NCI-H526 (cell line): ENCODE measurements at regions not wholly inside any gene's neighbourhood (a gene's known extent, or its start where the extent isn't known, plus 50 kb on each side); places are given as distances from the start of the nearest gene placed in this dataset.

Experiments used
- DNase-seq, 2 experiments: peaks; one replicate each; lab custom pipeline; 2025; lab: John Stamatoyannopoulos, UW

DNA sequence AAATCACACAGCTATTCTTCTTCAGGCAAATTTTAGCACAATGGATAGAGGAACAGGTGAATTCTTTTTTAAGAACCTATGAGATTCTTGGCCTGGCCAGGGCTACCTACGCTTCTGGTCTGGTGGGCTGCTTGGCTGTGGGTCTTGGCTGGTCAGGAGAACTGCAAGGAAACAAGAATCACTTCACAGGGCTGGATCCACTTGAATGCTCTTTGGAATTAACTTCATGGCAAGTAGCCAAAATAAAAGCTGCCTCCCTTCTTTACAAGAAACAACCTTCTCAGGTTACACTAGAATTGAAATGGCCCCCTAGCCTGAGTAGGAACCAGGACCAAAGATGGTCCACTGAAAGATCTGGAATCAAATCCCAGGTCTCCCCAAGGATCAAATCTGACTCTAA is 519.1 kb downstream of the IQCM start:
- no peak for DNase-seq

DNA sequence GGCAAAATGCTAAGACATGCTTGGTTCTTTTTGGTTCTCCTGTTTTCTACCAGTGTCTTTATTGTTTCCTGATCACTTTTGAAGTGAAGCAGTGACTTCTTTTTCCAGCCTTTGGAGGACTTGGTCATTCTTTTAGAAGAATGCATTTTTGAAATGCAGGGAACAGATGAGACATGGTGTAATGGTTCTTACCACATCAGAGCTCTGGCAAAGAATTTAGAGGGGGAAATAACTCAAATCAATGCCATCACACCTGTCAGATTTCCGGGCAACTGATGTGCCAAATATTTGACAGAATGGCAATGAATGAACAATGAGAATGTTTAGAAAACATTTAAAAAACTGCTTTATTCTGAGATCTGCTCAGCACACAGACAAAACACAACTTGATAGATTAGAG is 519.6 kb downstream of the IQCM start:
- DNase-seq = no peak

DNA sequence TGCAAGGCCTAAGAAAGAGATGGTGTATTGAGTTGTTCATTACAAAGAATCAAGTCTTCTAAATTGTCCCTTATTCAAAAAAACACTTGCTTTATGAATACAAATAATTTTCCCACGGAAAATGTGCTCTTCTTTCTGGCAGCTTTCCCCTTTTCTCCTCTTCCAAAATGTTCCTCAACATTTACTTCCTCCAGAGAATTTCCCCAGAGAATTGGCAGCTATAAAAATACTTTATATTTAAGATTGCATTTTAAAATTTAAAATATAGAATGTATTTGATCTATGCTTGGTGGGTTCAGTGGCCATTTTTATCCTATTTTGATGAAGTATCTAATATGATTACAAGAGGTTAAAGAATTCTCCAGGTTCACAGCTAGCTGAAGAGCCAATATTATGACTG is 521.0 kb downstream of the IQCM start:
- no peak for DNase-seq

DNA sequence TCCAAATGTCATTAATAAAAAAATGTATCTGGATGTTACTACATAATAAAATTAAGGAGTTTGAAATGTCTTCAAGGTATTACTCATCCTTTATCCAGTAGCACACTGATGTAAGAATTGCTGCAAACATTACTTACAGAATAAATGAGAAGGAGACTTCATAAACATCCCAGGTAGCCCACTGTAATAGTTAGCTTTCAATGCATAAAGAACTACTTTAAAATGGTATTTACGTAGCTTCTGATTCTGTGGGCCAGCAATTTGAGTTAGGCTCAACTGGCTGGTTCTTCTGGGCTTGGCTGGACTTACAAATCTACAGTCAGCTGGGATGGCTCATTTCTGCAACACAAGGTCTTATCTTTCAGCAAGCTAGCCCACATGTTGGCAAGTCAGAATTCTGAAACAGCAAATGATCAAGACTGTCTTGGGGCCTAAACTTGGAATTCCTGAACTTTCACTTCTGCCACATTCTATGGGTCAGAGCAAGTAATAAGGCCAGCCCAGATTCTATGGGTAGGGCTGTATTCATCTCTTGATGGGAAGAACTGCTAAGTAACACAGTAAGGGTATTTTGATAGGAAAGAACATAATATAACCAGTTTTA is 522.5 kb downstream of the IQCM start:
- no peak for DNase-seq

DNA sequence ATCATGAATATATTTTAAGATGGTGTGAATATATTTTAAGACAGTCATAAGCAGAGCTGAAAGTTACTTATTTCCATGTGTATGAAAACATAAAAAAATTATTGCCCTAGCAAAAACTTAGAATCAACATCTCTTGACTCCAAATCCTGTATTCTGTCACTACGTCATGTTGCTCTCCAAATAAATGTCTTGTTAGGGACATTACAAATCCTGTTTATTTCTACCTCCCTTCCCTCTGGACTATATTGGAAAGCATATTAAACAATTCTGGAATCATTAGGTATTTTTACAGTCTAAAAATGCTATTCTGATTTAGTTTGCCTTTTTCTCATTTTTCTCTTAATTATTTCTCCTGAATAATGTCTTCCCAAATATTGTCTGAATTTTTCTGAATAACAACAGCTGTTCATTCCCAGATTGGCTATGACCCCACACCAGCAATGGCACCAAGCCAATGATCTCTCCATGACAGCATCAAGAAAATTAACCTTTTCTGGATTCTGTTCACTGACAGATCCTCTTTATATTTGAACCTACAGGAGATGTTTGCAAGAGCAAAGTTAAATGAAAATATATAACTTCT is 523.1 kb downstream of the IQCM start:
- DNase-seq = no peak

DNA sequence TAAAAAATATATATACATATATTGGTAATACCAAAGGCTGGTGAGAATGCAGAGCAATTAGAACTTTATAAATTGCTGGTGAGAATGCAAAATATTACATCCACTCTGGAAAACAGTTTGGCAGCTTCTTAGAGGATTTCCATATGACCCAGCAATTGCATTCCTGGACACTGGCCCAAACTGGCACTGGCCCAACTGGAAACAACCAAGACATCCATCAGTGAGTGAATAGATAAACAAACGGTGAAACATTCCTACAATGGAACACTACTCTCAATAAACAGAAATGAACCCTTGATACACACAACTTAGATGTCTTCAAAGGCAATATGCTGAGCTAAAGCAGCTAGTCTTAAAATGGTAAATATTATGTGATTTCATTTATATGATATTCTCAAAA is 524.2 kb downstream of the IQCM start:
- DNase-seq = no peak

DNA sequence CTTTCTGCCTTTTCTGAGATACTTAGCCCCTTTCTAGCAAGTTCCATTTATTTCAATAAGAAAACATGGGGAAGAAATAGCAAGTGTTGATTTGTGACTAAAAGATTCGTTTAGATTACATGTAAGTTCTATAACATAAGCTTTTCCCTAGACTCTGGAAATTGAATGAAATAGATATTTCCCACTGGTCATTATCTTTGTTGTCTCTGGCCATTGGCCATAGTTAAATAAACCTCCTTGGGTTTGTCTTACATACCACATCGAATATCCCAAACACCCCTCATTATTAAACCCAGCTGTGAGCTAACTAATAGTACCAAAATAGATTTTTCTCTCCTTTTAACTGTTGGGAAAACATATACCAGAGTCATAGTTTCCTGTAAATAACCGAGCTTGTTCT is 534.8 kb downstream of the IQCM start:
- no peak for DNase-seq

DNA sequence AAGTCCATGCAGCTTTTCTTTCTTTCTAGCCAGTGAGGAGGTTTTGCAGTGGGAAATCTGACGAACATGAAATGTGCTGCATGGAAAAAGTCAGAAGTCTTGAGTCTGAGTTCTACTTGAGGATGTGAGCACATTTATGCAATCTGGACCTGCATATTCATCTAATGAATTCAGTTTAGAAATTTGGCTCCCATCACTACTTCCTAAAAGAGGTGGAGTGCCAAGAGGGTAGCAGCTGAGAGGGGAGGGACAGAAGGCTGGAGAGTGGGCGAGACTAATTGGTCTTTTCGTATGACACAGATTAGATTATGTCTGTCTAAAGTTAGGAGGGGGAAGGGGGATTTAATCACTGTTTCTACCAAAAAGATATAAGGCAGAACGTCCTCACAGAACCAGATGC is 535.9 kb downstream of the IQCM start:
- no peak for DNase-seq

DNA sequence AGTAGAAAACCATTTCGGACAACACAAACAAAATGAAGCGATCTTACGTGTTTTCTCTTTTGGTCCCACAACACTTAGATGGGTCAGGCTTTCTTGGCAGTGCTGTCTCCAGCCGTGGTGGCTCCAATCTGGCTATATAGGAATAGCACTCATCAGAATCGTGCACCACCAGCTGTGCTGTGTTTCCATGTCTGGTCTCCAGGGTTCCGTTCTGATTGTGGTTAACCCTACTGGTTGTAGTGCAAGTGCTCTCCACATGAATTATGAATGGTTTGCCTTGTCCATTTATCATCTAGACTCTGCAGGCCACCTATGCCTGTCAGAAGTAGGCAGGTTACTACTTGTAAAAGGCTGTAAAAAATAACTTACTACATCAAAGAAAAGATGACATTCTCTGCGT is 536.3 kb downstream of the IQCM start:
- no peak for DNase-seq

DNA sequence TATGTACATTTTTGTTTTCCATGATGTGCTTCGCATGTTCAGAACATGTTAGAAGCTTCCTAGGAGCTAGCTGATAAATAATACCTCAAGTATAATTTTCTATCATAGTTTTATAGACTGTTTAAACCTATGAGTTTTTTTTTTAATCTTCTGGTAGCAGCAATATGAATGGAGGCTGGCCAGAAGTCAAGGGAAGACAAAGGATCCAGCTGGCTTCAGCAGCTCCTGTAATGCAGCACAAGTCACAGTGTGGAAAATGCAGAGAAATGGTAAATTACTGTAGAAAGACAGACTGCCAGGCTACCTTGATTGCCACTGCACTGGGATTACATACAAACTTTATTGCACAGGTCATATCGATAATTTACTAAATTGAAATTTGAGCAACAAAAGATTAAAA is 537.9 kb downstream of the IQCM start:
- no peak for DNase-seq

DNA sequence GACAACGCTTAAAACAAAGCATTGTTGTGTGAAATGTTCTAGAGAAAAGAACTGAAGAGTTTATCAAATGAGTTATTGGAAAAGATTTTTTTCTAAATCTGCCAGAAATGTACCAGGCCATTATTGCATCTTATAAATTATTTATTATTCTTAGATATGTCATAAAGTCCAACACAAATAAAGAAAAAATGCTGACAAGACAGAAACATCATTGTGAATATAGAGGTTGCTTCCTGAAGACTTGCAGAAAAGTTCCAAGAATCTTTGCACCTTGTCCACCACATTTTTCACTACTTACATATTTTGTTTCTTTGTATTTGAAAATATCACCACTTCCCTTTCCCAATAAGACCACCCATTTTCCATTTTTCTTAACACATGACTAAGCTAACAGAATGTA is 545.8 kb downstream of the IQCM start:
- DNase-seq = no peak

DNA sequence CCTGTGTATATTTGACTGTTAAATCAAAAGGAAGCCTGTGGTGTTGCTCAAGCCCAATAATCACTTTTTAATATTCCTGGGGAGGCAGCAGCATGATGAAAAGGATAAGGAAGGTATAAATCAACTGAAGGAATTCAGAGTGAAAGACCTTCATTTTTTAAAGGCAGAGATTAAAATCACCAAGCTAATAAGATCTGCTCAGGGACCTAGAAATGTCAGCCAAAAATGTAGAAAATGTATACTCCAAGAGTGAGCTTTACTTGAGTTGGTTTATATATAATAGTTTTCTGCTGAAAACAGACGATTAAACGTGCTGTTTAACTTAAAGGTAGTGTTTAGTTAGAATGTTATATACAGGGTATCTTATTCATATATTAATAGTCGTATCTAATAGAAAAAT is 549.3 kb downstream of the IQCM start:
- no peak for DNase-seq

DNA sequence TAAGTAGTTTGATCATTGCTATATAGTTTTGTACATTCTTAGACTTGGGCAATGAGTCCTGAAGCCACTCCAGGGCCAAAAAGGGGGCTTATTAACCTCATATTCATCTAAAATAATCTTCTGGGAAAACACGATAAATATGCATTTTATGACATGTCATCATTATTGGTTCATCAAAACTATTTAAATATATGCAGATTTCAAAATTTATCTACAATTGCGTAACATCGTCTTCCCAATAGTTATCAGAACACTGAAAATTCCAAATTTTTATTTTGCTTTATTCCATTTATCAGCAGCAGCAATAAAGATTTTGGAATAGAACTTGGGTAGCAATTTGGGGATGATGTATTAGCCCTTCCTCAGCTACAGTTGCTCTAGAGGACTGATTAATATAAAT is 550.0 kb downstream of the IQCM start:
- DNase-seq = no peak

DNA sequence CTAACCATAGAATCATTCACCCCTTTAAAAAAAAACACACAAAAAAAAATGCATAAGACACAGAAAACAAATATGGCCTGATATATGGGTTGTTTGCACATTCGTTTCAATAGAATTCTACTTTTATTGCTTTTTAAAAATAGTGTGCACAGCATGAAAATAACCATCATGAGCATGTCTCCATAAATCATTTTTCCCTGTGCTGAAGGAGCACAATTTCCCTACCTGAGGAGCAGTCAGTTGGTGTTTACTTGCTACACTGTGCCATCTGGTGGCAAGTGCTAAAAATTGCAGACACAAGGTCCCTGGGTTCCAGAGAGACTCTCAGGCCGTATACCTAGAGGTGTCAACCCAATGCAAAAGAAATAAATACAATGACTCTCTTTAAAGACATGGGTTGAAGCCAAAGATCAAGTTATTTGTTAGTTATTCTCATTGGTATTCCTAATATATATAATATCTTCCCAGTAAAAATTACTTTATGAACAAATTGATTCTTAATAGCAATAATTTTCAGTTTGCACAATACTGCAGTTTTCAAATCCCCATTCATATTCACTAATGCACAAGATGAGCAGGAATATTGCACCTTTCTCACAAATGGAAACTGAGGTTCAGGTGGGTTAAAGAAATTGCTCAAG is 551.4 kb downstream of the IQCM start:
- DNase-seq = peak; percentile 39 to 64

DNA sequence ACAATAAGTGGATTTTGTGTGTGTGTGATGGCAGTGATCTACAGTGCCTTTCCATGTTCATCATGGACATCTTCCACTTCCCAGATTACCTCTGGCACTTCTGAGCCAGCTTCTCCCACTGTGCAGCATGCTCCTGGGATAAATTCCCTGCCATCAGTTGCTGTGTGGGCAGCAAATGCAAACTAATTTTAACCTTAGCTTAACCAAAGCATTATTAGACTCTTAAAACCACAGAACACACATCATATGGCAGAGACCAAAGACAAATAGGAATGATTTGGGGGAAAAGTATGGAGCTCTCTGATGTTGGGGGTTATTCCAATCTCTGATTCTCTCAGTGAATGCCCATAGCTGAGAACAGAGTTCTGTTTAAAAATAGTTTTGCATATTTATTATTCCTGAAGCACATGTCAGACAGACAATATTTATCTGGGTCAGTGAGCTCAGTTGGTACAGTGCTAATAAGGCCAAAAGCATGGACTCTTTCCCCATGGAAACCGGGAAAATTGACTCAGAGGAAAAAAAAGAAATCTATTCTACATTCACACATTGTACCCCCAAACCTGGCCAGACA is 567.4 kb downstream of the IQCM start:
- DNase-seq = no peak

DNA sequence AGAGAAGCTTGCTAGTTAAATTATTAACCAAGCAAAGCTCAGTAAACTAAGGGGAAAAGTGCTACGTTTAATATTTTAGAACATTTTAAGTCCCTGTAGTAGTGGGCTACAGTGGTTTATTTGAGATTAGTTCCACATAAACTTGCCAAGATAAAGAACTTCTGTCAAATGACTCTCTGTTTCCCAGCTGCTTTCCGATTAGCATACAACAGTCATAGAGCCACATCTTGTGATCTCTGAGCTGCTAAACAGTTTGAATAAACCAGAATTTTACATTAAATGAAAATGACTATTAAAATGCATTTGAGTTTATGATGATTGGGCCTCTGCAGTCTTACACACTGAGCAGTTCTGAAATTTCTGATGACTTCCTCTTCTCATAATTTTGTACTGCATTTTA is 568.5 kb downstream of the IQCM start:
- DNase-seq = no peak

DNA sequence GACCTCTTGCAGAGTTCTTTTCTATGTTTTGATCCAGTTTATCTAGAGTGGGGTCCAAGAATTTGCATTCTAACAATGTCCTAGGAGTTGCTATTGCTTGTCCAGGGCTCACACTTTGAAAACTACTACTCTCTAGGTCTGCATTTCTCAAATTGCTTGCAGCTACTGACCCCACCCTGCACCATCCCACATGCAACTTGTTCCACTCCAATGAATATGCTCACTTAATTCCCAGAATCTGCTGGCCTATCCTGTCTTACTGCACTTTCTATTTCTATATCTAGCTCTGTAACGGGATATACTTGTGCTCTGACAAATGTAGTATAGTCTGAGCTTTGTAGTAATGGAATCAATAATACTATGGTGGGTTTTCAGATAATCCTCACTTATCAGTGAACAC is 570.3 kb downstream of the IQCM start:
- DNase-seq = no peak

DNA sequence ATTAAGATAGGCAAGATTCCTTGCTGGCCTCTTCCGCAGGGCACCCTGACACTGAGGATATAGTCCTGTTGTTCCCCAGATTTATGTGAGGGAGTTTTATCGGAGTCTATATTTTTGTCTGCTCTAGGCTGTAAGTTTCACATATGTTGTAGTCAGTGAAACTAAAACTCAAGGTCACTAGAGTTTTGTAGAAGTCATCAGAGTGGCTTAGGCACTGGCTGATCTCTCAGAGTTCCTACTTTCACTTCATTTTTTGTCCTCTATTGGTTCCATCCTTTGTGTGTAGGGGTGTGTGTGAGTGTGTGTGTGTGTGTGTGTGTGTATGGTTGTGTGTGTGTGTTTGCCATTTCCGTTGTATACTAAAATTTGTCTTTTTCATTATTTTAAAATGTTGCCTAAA is 577.5 kb downstream of the IQCM start:
- no peak for DNase-seq

DNA sequence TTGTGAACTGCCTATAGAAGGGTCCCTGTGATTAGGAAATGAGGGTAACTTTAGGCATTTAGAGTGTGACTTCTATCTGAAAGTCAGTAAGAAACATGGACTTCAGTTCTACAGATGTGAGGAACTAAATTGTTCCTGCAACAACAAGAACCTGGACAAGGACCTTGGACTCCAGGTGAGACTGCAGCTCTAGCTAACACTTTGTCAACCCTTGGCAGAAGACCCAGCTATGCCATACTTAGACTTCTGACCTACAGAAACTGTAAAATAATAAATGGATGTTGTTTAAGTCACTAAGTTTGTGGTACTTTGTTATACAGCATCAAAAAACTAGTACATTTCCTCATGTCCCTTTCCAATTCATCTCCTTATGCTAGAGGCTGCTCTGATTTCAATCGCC is 580.8 kb downstream of the IQCM start:
- DNase-seq = no peak

DNA sequence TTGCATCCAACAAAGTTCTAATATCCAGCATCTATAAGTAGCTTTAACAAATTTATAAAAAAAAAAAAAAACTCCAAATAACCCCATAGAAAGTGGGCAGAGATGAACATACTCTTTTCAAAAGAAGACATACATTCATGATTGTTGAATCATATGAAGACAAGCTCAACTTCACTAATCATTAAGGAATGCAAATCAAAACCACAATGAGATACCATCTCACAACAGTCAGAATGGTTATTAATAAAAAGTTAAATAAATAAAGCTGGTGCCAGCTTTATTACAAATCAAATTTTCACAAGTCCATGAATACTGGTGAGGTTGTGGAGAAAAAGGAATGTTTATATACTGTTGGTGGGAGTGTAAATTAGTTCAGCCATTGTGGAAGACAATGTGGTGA is 592.0 kb downstream of the IQCM start:
- DNase-seq = no peak

DNA sequence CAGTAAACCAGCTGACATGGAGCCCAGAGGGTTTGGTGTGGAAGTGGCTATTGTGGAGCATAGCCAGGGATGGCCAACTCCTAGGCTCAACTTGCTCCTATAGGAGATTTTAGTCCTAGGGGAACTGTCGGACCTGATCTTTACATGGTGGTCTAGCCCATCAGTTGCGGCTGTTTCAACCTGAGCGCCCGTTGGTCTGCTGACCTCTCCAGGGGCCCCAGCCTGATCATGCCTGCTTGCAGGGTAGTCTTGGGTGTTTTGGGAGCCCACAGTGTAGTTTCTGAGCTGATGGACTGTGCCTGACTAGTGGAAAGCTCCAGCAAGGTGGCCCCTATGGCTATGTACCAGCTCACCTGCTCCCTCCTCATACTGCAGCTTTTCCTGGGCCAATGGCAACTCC is 597.0 kb downstream of the IQCM start:
- no peak for DNase-seq

DNA sequence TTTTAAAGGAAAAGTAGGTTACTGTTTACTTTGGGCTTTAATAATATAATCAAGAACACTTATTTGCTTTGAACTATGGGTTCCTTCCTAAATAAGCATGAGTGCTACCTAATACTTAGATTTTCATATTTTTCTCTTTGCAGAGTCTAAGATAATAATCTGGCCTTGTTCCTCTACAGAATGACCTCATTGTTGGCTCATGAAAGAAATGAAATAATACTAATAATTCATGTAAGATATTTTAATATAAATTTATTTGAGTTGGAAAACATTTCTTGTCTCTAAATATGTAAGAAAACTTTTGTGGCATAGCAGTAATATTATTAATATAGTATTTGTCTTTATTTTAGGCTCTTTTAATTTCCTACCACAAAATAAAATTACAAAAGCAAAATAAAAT is 601.3 kb downstream of the IQCM start:
- no peak for DNase-seq

DNA sequence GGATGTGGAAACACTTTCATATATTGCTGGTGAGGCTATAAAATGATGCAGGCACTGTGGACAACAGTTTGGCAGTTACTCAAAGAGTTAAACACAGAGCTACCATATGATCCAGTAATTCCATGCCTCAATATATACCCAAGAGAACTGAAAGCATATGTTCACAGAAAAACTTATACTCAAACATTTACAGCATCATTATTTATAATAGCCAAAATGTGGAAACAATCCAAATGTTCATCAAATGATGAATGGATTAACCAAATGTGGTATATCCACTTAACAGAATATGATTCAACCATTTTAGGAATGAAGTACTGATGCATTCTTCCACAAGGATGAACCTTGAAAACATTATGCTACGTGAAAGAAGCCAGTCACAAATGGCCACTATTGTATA is 603.8 kb downstream of the IQCM start:
- DNase-seq = no peak
